C4-2B (cell line): ENCODE measurements at regions not wholly inside any gene's neighbourhood (a gene's known extent, or its start where the extent isn't known, plus 50 kb on each side); places are given as distances from the start of the nearest gene placed in this dataset.

Experiments
- CTCF ChIP-seq: fragments of 450-650 bp; conservative IDR thresholded peaks from 2 replicates; pipeline ENCODE4 v1.5.1; 2017; ENCODE audit warnings: mild to moderate bottlenecking
- ZFX ChIP-seq: fragments of 450-650 bp; IDR thresholded peaks from 2 replicates; pipeline ENCODE4 v1.6.1; 2017

GRCh38 chr2:58435246-58435645 lies 194.1 kb upstream of the FANCL start:
- TF ChIP-seq CTCF, result no peak
- TF ChIP-seq ZFX, result no peak
